Endothelial cell of umbilical vein (primary cell): ENCODE measurements at regions not wholly inside any gene's neighbourhood (a gene's known extent, or its start where the extent isn't known, plus 50 kb on each side); places are given as distances from the start of the nearest gene placed in this dataset.

Experiments
- BruUV-seq: library from RNA; stranded (reverse); fragments of 400-500 nt; replicated peaks from 2 replicates; lab custom pipeline; 2021; lab: Mats Ljungman, UMichigan
- CTCF ChIA-PET: fragments of 300-600, 350-600 bp; sonication (Branson Sonifier 250); formaldehyde crosslinking; loops from one replicate; lab custom pipeline; 2021; ENCODE audit warnings: antibody characterized with exemption, inconsistent platforms; lab: Charles Lee
- POLR2A ChIA-PET: fragments of 300-600, 350-600 bp; sonication (Branson Sonifier 250); formaldehyde crosslinking; loops from one replicate; lab custom pipeline; 2021; ENCODE audit warnings: antibody characterized with exemption, inconsistent platforms; lab: Charles Lee
- DNase-seq: peaks from one replicate; pipeline ENCODE4 v3.0.0-alpha.2; 2011; ENCODE audit warnings: low read depth, low spot score
- FAIRE-seq: peaks from 2 replicates; lab custom pipeline; 2011; peaks lifted over from hg19 to GRCh38; lab: Jason Lieb, UNC
- H2AFZ ChIP-seq: 2 replicates; pipeline ENCODE4 v1.6.0; 2012; ENCODE audit warnings: low read depth, low read length, control low read depth, inconsistent platforms
- H3K27ac ChIP-seq: 2 replicates; pipeline ENCODE4 v1.5.1; 2011; ENCODE audit warnings: low read depth, mild to moderate bottlenecking, control low read depth, low read length, moderate library complexity; ENCODE audit not compliant: insufficient read depth
- H3K27me3 ChIP-seq, 2 experiments: 2 replicates each; pipeline versions ENCODE4 v1.6.0 to v1.6.1; 2011; ENCODE audit warnings: low read length in 2 of 2, mixed read lengths in 1 of 2; ENCODE audit not compliant: control insufficient read depth in 2 of 2, insufficient read depth in 2 of 2
- H3K36me3 ChIP-seq, 2 experiments: 2 replicates in 1 of 2; 3 replicates in 1 of 2; pipeline ENCODE4 v1.5.1; 2011; ENCODE audit warnings: low read length in 2 of 2, mild to moderate bottlenecking in 1 of 2, moderate library complexity in 1 of 2; ENCODE audit not compliant: control insufficient read depth in 2 of 2, insufficient read depth in 2 of 2; ENCODE audit errors: extremely low read depth in 1 of 2
- H3K4me1 ChIP-seq: 3 replicates; pipeline ENCODE4 v1.5.1; 2011; ENCODE audit warnings: mild to moderate bottlenecking, low read length; ENCODE audit not compliant: control insufficient read depth, insufficient read depth; ENCODE audit errors: extremely low read depth
- H3K4me2 ChIP-seq: 2 replicates; pipeline ENCODE4 v1.6.1; 2011; ENCODE audit warnings: low read length, control low read depth, mixed read lengths; ENCODE audit not compliant: insufficient read depth
- H3K4me3 ChIP-seq, 3 experiments: fragments of 200-600 bp in 1 of 3; sonication (generic), shearing (Covaris generic) in 1 of 3; replicated peaks in 1 of 3; 2 replicates each; pipeline ENCODE4 v1.5.1; 2011 to 2016; ENCODE audit warnings: control low read depth in 3 of 3, low read length in 3 of 3, mild to moderate bottlenecking in 2 of 3, inconsistent platforms in 1 of 3, low read depth in 1 of 3, moderate library complexity in 1 of 3; ENCODE audit not compliant: insufficient read depth in 1 of 3
- H3K79me2 ChIP-seq: 2 replicates; pipeline ENCODE4 v1.6.0; 2012; ENCODE audit warnings: low read length, inconsistent platforms; ENCODE audit not compliant: control insufficient read depth, insufficient read depth
- H3K9ac ChIP-seq: replicated peaks from 2 replicates; pipeline ENCODE3; 2011; ENCODE audit warnings: low read length, control low read depth; ENCODE audit not compliant: insufficient read depth; ENCODE audit errors: extremely low read depth
- H3K9me1 ChIP-seq: replicated peaks from 3 replicates; pipeline ENCODE4 v1.6.0; 2011; ENCODE audit warnings: mild to moderate bottlenecking, low read length; ENCODE audit not compliant: control insufficient read depth, insufficient read depth; ENCODE audit errors: extremely low read depth
- H3K9me3 ChIP-seq: replicated peaks from 2 replicates; pipeline ENCODE4 v1.5.1; 2012; ENCODE audit warnings: low read length, inconsistent platforms; ENCODE audit not compliant: control insufficient read depth, insufficient read depth
- H4K20me1 ChIP-seq: replicated peaks from 2 replicates; pipeline ENCODE3; 2011; ENCODE audit warnings: mild to moderate bottlenecking, low read length; ENCODE audit not compliant: control insufficient read depth, insufficient read depth; ENCODE audit errors: extremely low read depth
- EZH2 ChIP-seq: IDR thresholded peaks from 2 replicates; pipeline ENCODE4 v1.6.1; 2012; ENCODE audit warnings: borderline replicate concordance, low read depth, mild to moderate bottlenecking, moderate library complexity, low read length, inconsistent platforms; ENCODE audit not compliant: severe bottlenecking
- FOS ChIP-seq: IDR thresholded peaks from 2 replicates; pipeline ENCODE4 v1.6.1; 2011; ENCODE audit warnings: mild to moderate bottlenecking, low read length, moderate library complexity, borderline replicate concordance; ENCODE audit not compliant: insufficient read depth
- GATA2 ChIP-seq: IDR thresholded peaks from 2 replicates; pipeline ENCODE4 v1.7.0; 2011; ENCODE audit warnings: low read depth, mild to moderate bottlenecking, moderate library complexity, mixed read lengths, low read length; ENCODE audit not compliant: insufficient read length, insufficient read depth
- JUN ChIP-seq: IDR thresholded peaks from 2 replicates; pipeline ENCODE4 v1.6.1; 2011; ENCODE audit warnings: borderline replicate concordance, low read depth; ENCODE audit not compliant: insufficient read length, insufficient read depth
- POLR2A ChIP-seq: IDR thresholded peaks from 2 replicates; pipeline ENCODE4 v1.6.1; 2012; ENCODE audit warnings: low read depth, mild to moderate bottlenecking, control low read depth, low read length
- POLR2AphosphoS5 ChIP-seq: IDR thresholded peaks from 2 replicates; pipeline ENCODE4 v1.6.1; 2012; ENCODE audit warnings: low read depth, mild to moderate bottlenecking, control low read depth, low read length, moderate library complexity; ENCODE audit not compliant: insufficient read depth
- dilution Hi-C: fragments of 300-500 bp; cut with MboI; formaldehyde crosslinking; loops from one replicate; pipeline ENCODE4 v1.15.0; 2019; ENCODE audit warnings: low sequenced_read_pairs; ENCODE audit not compliant: extremely low pct_ligation_motif_present
- intact Hi-C: fragments of 100-400 bp; cut with micrococcal nuclease; formaldehyde crosslinking; loops from one replicate; pipeline ENCODE4 v1.10.0; 2022
- TF ChIP-seq, protein P1 (sequence below), 2 donors: IDR thresholded peaks; 1 replicate in 1 of 2; 2 replicates in 1 of 2; pipeline ENCODE4 v1.5.1; 2011; ENCODE audit warnings: low read length in 2 of 2, mild to moderate bottlenecking in 2 of 2, moderate library complexity in 2 of 2, control low read depth in 1 of 2, inconsistent platforms in 1 of 2, low read depth in 1 of 2; ENCODE audit not compliant: insufficient read depth in 1 of 2; ENCODE audit errors: extremely low read depth in 1 of 2

DNA sequence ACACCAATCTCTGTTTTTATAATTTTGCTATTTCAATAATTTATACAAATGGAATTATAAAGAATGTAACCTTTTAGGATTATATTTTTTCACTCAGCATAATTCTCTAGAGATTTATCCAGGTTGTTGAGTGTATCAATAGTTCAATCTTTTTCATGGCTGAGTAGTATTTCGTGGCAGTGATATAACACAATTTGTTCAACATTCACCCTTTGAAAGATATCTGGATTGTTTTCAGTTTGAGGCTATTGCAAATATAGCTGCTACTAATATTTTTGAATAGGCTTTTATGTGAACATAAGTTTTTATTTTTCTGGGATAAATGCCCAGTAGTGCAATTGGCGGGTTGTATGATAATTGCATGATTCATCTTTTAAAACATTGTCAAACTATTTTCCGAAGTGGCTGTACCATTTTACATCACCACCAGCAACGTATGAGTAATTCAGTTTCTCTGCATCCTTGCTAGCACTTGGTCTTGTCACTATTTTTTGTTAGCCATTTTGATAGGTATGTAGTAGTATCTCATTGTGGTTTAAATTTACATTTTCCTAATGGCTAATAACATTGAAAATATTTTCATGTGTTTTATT is 55.6 kb upstream of the ABCD3 start:
- FAIRE-seq: no peak

DNA sequence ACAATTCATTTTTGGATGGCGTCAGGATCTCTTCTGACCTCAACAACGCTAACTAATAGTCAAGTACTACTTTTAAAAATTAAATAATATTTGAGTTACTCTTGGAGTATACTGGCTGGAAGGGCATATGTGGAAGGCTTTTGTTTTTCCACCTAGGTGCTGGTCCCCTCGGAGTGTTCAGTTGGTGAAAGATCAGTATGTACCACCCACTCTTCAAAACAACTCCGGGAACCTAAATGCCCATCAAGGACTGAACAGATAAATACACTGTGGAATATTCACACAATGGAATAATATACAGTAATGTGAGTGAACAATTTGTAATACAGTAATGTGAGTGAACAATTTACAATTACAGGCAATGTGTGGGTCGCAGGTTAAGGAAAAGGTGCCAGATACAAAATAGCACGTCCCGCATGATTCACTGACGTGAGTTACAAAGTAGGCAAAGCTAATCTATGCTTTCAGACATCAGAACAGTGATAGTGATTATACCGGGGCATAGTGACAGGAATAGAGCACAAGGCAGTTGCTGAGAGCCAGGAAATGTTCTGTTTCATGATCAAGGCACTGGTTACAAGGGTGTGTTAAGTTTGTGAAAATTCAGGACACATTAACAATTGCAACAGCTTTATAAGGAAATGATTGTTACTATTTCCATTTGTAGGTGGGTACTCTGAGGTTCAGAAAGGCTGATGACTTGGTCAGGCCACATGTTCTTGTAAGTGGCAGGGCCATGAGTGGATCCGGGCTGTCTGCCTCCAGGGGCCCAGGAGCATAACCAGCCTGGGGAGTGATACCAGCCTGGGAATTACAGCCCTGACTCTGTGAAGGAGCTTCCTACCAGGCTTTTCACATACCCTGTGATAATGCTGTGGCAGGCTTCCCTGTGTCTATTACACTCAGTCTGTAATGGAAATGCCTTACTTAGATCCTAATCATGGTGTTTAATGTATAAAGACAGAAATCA is 59.3 kb upstream of the ABCD3 start:
- no peaks in the 10 kb centered on the region for H3K9me1 ChIP-seq
- H3K9me3 ChIP-seq: no peaks in the 10 kb centered on the region
- no peak overlapping the region for H3K9ac ChIP-seq
- no peaks in the 10 kb centered on the region for H3K36me3 ChIP-seq
- dilution Hi-C loops: loop anchor here (25.0 kb wide), 1 partner anchor 347 kb away; no protein-coding TSS in a partner anchor
- H3K4me1 ChIP-seq: no peaks in the 10 kb centered on the region
- FAIRE-seq: no peak
- no peak overlapping the region for H3K4me2 ChIP-seq
- H3K27ac ChIP-seq: no peak overlapping the region
- no peaks in the 10 kb centered on the region for H3K79me2 ChIP-seq
- intact Hi-C loops: no loop called here
- no peak overlapping the region for H2AFZ ChIP-seq
- POLR2A ChIA-PET: no interaction called here
- no TSS peak for BruUV-seq
- no peaks in the 10 kb centered on the region for H4K20me1 ChIP-seq
- CTCF ChIA-PET: no interaction called here
- TF ChIP-seq GATA2: no peak
- TF ChIP-seq POLR2AphosphoS5: no peak
- TF ChIP-seq, protein P1, sequence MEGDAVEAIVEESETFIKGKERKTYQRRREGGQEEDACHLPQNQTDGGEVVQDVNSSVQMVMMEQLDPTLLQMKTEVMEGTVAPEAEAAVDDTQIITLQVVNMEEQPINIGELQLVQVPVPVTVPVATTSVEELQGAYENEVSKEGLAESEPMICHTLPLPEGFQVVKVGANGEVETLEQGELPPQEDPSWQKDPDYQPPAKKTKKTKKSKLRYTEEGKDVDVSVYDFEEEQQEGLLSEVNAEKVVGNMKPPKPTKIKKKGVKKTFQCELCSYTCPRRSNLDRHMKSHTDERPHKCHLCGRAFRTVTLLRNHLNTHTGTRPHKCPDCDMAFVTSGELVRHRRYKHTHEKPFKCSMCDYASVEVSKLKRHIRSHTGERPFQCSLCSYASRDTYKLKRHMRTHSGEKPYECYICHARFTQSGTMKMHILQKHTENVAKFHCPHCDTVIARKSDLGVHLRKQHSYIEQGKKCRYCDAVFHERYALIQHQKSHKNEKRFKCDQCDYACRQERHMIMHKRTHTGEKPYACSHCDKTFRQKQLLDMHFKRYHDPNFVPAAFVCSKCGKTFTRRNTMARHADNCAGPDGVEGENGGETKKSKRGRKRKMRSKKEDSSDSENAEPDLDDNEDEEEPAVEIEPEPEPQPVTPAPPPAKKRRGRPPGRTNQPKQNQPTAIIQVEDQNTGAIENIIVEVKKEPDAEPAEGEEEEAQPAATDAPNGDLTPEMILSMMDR (IDR thresholded peaks at IDR 0.05; ENCODE audit: extremely low read depth in 1 of 2, insufficient read depth in 1 of 2, low read depth in 1 of 2, low read length in 2 of 2): no peak
- TF ChIP-seq EZH2: no peak
- TF ChIP-seq POLR2A: no peak
- no peak overlapping the region for H3K4me3 ChIP-seq
- no peak for DNase-seq
- H3K27me3 ChIP-seq: peaks cover 25 to 37% of the 10 kb centered on the region in 2 experiments

More for the DNA sequence above, 55.6 kb upstream of the ABCD3 start:
- no peaks in the 10 kb centered on the region for H3K4me1 ChIP-seq
- dilution Hi-C loops (loop anchor here (25.0 kb wide), 1 partner anchor 350 kb away; no protein-coding TSS in a partner anchor), intact Hi-C loops (no loop called here)
- no peaks in the 10 kb centered on the region for H3K79me2 ChIP-seq
- no peak for DNase-seq
- H3K4me3 ChIP-seq: no peak overlapping the region
- H2AFZ ChIP-seq: no peak overlapping the region
- H3K27me3 ChIP-seq: peaks cover 12 to 15% of the 10 kb centered on the region in 2 experiments
- H3K9me1 ChIP-seq: no peaks in the 10 kb centered on the region
- no peak overlapping the region for H3K27ac ChIP-seq
- H3K36me3 ChIP-seq: no peaks in the 10 kb centered on the region
- H3K4me2 ChIP-seq: no peak overlapping the region
- no peaks in the 10 kb centered on the region for H3K9me3 ChIP-seq
- TF ChIP-seq FOS: no peak
- TF ChIP-seq EZH2: no peak
- no peak for TF ChIP-seq JUN
- TF ChIP-seq POLR2AphosphoS5: no peak
- no peak overlapping the region for H3K9ac ChIP-seq
- no peaks in the 10 kb centered on the region for H4K20me1 ChIP-seq
- POLR2A ChIA-PET: no interaction called here
- CTCF ChIA-PET: no interaction called here
- no TSS peak for BruUV-seq
